ENCODE measurements at regions not wholly inside any gene's neighbourhood (a gene's known extent, or its start where the extent isn't known, plus 50 kb on each side); places are given as distances from the start of the nearest gene placed in this dataset.

DNA sequence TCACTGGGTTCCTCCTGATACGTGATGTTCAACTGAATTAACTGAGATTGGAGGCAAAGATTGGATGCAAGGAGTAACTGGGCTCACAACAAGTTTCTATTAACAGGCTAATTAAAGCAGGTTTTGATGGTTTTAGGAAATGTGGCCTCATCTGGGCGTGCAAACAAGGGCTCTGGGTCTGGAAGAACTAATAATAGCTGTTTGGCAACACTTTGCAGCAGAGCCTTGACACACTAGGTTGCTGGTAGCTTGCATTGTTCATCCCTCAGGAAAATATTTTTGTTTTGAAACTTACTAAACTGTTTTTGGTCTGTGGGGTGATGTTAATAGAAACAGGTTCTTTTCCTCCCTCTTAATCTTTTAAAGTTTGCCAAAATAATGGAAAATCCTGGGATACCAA is 117.2 kb upstream of the CD93 start:
- no peak for DNase-seq

DNA sequence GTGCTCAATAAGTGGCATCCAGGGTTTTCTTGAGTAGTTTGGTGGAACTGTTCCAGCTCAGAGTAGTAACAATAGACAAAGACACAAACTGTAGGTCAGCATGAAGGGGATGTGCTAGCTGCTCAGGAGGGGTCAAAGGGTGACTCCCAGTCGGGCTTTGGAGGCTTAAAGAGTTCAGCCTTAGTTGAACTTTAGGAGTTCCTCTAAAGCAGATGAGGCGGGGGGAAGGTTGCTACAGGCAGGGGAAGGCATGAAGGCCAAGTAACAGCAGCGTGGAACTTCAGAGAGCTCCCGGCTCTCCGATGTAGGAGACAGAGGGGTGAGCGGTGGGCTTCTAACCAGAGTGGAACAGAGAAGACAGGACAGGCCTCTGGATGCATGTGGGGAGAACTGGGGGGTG is 115.5 kb upstream of the CD93 start:
- no peak for DNase-seq

DNA sequence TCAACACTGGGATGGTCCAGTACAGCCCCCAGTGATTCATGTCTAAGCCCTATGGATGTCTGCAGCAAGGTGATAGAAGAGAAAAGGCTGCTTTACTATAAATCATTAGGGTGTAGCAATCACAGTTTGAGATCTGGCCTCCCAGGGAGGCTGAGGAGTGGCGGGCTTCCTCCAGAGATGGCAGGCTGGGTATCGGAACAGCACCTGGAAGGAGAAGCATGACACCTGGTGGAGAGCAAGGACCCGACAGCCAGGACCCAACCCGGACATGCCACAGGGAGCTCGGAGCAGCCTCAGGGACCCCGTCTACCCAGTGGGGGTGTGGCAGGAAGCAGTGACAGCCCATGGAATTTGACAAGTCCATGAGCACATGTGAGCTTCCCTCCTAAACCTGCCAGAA is 114.8 kb upstream of the CD93 start:
- no peak for DNase-seq

DNA sequence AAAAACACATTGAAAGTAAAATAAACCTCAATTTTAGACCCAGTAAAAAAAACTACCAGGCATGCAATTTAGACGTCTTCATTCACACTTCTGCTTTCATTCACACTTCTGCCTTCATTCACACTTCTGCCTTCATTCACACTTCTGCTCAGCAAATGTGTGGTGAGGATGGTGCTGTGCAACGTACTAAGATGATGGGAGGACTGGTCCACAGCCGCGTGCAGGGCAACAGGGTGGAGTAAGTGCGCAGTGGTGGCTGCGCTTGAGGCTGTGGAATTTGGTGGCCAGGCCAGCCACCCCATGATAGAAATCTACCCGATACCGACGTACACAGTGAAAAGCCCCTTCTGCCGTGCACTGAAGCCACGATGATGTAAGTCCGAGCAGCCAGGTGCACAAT is 114.3 kb upstream of the CD93 start:
- DNase-seq, result no peak

DNA sequence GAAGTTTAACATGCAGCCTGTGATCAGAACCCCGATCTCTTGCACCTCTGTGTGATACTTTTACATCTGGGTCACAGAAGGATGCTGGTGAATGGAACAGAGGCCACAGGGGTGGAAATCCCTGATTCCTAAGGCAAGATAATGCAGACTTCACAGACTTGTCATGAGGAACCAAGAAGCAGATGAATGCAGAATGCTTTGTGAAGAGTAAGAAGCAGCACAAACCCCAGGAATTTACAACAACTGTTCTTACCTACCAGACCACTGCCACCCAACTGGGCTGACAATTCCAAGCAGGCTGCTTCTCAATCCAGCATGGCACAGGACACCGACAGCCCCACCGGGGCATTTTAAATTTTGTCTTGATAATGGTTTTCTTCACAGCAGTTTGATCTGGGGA is 113.2 kb upstream of the CD93 start:
- DNase-seq, result no peak

DNA sequence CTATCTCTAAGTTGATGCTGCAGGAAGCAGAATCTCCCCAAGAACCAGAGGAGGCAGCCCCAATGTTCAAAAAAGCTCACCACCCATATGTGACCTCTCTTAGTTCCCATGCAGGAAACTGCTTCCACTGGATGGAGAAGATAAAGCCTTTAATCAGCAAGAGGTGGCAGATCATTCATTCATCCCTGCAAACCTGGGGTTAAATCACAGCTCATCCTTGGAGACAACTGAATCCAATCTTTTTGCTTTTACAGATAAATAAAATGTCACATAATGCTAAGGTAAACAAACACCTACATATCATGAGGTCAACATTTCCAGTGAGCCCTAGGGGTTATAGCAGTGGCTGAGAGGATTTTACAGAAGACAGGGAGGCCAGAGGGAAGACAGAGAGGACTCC is 112.7 kb upstream of the CD93 start:
- no peak for DNase-seq

DNA sequence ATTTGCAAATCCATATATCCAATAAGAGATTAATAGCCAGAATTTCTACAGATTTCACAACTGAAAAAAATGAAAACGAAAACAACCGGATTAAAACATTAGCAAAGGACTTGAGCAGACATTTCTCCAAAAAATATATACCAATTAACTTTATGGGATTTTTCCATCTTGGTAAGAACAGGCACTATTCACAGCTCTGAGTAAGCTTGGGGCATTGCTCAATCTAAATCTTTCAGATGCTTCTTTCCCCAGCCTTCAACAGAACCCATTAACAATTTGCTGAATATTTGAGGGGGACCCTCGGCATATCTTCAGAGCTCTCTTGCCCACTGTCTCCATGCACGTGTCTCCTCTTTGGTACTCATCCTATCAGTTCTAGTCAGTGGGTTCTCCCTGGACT is 111.7 kb upstream of the CD93 start:
- no peak for DNase-seq

DNA sequence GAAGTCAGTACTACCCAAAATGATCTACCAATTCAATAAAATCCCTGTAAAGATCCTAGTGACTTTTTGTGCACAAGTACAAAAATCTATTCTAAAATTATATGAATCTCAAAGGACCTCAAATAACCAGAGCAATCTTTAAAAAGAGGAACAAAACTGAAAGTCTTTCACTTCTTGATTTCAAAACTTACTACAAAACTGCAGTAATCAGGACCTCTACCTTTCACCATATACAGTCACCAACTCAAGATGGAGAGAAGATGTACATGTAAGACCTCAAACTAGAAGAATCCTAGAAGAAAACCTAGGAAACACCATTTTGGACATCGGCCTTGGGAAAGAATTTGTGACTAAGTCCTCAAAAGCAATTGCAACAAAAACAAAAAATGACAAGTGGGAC is 109.5 kb upstream of the CD93 start:
- DNase-seq, result no peak

DNA sequence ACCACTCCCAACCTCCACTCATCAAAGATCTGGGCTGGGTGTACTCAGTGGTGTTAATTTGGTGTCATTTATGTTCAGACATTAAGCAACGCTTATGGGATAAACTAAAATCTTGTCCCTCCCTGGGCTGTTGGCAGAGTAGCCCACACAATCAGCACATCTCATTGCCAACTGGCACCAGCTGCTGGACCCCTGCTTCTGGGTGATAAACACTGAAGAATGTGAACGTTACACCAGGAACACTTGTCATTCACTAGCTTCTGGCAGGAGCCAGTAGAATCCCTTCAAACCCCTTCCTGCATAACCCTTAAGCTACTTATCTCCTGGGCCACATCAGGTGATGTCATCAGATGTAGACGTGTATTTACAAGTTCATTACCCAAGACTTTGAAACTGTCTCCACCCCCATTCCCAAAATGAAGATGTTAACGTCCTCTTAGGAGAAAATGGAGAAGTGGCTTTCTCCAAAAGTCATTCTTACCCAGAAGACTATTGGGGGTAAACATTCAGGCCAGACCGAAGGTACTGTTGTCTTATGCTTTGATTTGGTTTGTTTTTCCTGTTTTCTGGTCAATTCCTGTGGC is 107.8 kb upstream of the CD93 start:
- no peak for DNase-seq

DNA sequence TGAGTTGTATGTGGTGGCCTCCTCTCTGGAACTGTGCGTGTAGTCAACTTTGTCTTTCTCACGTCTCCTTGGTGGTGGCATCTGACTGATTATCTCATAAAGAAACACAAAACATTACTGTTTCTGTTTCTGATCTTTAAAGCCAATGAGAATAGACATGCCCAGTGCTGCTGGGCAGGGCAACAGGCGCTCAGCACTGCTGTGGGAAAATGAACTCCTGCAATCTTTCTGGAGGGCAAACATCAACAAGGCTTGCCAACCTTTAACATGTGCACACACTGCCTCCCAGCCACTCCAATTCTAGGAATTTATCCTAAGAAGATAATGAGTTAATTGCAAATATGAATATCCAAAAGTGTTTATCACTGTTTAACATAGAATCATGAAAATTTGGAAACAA is 106.3 kb upstream of the CD93 start:
- no peak for DNase-seq

DNA sequence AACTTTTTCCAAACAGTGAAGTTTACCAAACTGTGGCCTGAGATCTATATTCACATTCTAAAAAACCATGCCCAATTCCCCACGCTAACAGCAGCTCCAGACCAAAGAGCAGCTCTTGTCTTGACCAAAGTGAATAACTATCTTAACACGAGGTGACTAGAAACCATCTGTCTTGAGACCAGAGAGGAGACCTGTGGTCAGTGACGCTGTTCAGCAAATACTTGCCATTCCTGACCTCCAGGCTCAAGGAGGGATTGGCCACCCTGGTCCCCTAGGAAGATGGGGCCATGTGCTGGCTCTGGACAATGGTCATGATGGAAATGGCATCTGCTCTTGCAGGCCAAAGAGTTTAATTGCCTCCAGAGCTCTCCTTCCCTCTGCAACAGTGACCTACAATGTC is 104.4 kb upstream of the CD93 start:
- no peak for DNase-seq

DNA sequence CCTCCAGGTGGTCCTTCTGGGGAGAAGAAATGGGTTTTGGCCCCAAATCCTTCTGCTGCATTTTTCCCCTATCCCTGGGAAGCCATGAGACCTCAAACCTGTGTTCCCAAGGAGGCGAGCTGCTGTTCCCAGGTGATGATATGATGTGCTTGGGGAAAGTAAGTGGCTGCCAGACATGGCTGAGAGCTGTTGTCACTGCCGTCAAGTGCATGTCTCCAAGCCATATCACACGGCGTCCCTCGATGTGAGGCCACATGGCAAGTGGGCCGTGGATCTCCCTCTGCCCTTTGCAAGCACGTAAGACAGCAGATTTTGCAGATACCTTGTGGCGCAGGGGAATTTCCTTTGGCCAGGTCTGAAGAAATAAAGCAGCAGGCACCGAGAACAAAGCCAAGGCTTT is 103.7 kb upstream of the CD93 start:
- DNase-seq, result no peak

DNA sequence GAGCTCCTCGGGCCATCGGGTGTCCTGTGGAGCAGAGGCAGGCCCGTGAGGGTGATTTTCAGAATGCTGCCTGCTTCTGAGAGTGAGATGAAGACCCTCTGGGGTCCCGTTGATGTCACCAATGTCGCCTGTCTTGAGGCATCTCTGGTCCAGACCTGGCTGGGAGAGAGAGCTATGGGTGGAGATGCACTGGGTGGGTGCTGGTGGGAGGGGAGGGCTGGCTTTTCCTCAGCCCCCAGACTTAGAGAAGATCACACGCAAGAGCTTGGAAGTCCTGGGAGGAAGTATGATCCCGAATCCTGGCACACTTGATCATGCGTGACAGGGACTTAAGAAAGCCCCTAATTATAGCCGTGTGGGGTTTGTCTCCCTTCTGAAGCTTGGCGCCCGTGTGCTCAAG is 103.2 kb upstream of the CD93 start:
- DNase-seq, result no peak

DNA sequence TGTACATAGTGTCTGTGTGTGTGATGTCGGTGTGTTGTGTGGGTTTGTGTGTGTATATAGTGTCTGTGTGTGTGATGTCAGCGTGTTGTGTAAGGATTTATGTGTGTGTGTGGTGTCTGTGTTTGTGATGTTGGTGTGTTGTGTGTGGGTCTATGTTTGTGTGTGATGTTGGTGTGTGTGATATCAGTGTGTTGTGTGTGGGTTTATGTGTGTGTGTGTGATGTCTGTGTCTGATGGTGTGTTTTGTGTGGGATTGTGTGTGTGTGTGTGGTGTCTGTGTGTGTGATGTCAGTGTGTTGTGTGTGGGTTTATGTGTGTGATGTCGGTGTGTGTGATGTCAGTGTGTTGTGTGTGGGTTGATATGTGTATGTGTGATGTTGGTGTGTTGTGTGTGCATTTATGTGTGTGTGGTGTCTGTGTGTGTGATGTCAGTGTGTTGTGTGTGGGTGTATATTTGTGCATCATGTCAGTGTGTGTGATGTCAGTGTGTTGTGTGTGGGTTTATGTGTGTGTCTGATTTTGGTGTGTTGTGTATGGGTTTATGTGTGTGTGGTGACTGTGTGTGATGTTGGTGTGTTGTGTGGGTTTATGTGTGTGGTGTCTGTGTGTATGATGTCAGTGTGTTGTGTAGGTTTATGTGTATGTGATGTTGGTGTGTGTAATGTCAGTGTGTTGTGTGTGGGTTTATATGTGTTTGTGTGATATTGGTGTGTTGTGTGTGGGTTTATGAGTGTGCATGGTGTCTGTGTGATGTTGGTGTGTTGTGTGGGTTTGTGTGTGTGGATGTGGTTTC is 102.4 kb upstream of the CD93 start:
- DNase-seq, result no peak

DNA sequence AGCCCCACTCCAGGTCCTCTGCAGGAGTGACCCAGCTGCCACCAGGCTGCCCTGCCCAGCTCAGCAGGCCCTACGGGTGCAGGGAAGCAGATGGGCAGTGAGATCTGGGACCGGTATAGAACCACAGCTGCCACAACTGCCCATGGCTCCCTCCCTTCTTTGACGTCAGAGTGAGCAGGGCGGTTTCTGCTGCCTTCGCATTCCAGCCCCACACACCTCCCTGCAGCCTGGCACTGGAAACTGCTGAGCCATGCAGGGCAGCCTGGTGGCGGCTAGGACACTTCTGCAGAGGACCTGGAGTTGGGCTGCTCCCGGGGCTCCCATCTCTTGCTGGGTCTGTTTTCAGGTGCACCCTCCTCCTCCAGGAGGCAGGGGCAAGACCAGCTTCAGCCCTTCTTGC is 101.6 kb upstream of the CD93 start:
- no peak for DNase-seq

DNA sequence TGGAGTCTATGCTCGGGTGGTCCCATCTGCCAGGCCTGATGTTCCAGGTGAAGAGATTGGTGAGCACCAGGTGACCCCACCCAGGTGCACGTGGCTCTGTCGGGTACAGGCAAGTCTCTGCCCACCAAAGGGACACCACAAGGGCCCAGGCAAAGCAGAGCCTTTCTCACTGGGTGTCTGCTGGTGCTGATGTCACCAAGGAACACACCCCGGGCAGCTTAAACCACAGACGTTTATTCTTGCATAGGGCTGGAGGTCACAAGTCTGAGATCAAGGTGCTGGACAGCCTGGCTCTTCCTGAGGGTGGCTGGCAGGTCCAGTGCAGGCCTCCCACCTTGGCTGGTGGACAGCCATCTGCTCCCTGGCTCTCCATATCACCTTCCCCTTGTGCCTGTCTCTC is 100.7 kb upstream of the CD93 start:
- no peak for DNase-seq

DNA sequence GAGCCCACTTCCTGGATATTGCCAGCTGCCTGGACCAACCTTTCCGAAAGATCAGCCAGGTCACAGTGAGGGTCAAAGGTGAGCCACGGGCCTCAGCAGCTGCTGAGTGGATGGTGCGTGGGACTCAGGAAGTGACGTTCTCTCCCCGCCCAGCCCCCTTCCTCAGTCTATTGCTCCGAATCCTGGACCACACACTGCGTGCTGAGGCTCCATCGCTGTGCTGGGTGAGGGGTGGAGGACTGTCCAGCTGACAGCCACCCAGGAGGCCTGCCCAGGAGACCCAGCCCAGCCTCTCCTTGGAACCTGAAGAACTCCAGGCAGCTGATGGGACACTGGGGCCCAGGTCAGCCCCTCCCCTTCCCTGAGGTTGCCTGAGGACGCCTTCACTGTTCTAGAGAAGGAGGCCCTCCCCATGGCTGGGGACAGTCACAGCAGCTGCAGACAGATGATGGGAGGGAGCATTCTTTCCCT is 94.4 kb upstream of the CD93 start:
- no peak for DNase-seq

DNA sequence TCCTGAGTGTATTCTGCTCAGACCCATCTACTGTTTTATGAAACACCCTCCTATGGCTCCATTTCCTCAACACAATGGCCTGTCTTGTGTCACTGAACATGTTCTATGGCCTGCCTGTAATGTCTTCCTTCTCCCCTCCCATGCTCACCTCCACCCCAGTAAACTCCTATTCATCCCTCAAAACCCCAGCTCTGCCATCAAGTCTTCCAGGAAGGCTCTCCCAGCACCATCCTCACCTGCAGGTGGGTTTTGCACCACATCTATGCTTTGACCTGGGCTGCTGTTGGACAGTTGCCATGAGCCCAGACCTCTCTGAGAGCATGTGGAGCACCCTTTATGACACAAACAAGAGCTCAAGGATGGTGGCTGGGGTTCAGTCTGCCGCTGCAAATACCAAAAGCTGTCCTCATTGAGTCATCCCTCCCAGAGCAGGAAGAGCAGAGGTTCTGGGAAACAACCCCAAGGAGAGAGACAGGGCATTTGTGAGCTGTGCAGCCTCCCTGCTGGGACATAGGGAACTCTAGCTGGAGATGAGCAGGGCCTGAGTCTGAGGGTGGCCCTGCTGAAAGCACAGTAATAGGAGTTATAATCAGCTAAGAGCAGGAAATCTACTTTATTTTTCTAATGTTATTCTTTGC is 93.8 kb upstream of the CD93 start:
- no peak for DNase-seq

DNA sequence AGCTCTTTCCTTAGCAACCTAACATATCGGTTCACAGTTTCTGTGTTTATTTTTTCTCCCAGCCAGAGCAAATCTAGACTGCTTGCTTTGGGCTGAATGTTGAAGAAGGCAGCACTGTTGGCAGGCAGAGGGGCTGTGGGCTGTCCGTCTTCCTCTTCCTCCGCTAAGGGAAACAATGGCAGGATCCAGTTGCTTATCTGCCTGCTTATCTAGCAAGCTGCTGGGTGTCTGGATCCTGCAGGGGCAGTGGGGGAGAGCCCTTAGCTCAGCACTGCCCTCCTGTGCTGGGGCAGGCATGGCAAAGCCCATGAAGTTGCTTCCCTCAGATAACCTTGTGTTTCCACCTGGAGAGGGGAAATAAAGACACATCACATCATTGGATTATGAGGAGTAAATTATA is 92.7 kb upstream of the CD93 start:
- no peak for DNase-seq

DNA sequence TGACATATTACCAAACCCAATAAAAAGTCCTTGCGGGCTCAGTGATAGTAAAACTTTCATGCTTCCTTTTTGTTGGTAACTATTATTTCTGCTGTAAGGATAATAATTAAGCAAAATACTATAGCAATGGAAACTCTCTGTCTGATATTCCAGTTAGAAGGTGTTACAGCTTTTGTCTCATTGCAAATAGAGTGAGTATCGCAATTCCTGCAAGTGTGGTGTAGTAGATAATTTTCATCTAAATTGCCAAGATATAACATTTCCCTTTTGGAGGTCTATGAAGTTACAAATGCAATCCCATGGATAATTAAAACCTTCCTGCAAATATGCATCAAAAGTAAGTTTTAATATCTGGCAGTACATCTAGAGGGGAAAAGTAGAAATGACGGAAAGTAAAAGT is 88.7 kb upstream of the CD93 start:
- DNase-seq, result no peak

DNA sequence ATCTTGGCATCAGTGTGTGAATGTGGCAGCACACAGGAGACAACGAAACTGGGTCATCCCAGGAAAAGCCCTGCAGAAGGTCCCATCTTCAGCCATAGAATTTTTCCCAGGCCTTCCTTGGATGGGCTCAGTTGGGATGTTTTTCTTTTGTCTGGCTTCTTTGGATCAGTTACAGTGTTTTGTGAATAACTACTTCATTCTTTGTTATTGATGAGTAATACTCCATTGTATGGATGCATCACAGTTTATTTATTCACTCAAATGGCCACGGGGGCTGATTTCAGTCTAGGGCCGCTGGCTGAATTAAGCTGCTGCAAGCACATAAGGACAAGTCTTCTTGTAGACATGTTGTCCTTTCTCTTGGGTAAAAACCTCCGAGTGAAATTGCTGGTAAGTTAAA is 81.3 kb upstream of the CD93 start:
- DNase-seq, result no peak

DNA sequence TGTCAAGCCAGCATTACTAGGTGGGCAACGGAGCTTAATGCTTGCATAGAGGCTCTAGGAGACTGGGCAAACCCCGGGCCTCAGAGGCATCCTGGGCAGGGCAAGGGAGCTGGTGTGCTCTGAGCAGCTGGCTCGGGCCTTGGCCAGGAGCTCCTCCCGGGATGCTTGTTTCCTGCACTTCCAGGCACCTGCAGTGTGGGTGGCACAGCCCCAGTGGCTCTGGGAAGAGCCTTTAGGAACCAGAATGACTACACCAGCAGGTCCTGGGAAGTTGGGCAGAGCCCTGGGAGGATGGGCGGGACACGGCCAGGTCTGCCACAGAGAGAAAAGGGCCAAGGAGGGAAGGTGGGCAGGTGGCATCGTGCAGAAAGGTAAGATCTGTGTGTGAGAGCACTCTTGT is 80.4 kb upstream of the CD93 start:
- DNase-seq, result no peak

DNA sequence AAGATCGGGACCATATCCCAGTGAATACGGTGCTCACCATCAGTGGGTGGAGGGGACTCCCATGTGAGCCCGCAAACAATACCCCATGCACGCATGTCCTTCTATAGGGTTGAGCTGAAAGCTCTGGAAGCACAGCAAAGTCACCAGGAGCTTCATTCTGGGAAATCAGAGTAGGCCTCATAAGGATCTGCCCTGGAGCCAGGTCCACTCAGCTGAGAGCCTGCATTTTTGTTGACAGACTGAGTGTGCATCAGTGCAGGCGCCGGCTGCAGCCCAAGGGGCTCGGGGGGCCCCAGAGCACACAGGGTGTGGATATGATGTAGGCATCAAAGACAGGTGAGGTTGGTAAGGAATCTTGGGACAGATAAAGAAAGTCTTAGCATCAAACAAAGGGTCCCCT is 79.8 kb upstream of the CD93 start:
- DNase-seq, result no peak

DNA sequence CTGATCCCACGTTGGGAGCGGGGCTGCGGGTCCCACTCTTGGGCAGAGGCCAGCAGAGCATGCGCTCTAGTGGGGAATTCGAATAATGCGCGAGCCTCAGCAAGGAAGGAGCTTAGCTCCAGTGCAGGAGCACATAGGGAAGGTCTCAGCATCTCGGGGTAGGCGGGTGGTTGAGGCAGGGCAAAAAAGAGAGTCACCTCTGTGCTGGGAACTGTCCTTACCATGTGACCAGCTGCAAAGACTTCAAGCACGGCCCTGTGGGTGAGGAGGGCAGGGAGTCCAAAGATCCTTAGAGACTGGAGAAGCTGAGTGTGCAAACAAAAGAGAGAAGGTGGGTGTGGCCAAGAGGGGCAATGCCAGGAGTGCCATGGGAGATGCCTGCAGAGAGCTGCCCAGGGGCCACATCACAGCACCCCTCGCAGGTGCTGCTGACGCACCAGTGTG is 79.2 kb upstream of the CD93 start:
- no peak for DNase-seq

Data from C1 segment of cervical spinal cord (tissue), 14 donors.